Retinal pigment epithelial cell (primary cell): ENCODE measurements at regions not wholly inside any gene's neighbourhood (a gene's known extent, or its start where the extent isn't known, plus 50 kb on each side); places are given as distances from the start of the nearest gene placed in this dataset.

Source experiments
- DNase-seq: peaks from one replicate; pipeline ENCODE4 v3.0.0-alpha.2; 2010; ENCODE audit warnings: low read depth
- H3K4me3 ChIP-seq: 2 replicates; pipeline ENCODE4 v1.5.1; 2011; ENCODE audit warnings: mild to moderate bottlenecking, low read length, control low read depth, moderate library complexity
- CTCF ChIP-seq: conservative IDR thresholded peaks from 2 replicates; pipeline ENCODE4 v1.5.1; 2011; ENCODE audit warnings: low read depth, low read length, control low read depth, inconsistent platforms

DNA sequence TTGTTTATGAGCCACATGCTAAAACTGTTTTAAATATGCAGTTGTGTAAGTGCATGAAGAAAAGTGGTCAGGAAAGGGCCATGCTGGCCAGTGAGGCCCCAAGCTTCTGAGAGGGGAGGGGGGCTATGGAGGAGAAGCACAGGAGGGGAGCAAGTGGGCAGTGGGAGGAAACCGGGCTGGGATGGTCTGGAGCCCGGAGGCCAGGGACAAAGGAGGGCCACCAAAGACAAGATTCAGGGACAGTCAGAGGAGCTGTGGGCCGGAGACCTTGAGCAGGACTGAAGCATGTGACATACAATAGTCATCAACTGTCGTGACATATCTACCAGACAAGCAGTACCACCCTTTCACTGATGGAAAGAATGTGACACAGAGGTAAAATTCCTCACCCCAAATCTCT is 333.2 kb upstream of the IRX1 start:
- no peak for DNase-seq
- H3K4me3 ChIP-seq: no peak overlapping the region
- TF ChIP-seq CTCF: no peak

DNA sequence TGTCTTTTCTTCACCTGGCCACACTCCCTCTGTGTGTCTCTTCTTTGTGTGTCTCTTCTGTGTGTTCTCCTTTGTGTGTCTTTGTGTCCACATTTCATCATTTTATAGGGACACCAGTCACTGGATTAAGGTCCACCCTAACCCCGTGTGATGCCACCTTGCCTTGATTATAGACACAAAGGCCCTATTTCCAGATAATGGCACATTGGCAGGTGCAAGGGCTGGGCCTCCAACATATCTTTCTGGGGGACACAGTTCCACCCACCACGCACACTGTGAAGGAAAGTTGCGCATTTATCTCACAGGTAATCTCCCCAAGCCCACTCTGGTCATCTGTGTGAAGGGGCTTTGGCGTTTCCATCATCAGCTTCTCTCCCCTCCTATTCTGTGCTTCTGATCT is 334.6 kb upstream of the IRX1 start:
- H3K4me3 ChIP-seq: no peak overlapping the region
- no peak for TF ChIP-seq CTCF
- DNase-seq: no peak

DNA sequence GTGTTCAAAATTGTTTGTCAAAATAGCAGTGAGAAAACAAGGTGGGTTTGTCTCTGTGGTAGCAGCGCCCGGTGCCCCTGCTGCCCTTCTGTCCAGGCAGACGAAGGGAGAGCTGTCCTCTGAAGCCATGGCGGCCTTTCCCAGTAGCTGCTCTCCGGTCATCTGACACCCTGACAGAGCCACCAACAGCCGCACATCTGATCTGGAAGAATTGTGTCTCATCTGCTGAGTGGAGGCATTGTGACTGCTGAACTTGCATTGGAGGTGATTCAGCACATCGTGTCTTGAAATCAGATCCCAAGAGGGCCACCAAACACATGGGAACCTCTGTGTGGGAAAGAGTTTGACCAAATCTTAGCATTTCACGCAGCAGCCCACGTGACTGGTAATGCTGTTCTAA is 337.6 kb upstream of the IRX1 start:
- H3K4me3 ChIP-seq: no peak overlapping the region
- TF ChIP-seq CTCF: no peak
- no peak for DNase-seq

DNA sequence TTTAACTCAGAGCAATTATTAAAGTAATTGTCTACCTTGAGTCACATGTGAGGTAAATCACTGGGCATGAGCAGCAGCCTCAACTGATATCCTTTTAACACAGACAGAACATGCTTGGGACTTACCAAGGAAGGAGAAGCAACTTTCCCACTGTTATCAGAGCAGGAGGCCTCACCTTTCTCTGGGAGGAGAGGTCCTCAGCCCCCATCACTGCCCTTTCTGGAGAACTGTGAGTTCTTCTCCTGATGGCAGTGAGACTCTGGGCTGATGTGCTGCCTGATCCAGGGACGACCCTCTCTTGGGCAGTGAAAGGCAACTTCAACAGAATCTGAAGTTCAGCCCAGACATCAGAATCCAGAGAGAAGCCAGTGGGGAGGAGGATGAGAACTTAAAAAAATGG is 343.4 kb upstream of the IRX1 start:
- DNase-seq: no peak
- no peak for TF ChIP-seq CTCF

DNA sequence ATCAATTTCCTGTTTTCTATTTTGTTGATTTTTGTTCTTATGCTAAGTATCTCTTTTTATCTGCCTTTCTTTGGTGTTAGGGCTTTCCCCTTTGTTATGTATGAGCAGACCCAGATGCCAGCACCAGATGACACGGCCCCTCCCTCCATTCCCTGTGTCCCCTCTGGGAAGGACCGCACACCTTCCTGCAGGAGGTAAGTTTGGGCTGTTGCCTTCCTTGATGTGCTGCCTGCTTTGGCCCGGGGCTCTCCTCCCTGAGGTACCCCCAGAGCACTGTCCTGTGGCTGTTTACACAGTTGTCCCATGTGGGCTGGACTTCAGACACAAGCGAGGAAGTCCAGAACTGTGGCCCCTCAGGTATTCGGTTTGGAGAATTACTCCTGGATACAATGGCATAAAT is 343.8 kb upstream of the IRX1 start:
- H3K4me3 ChIP-seq: no peak overlapping the region
- DNase-seq: no peak
- no peak for TF ChIP-seq CTCF

More for the DNA sequence above, 343.4 kb upstream of the IRX1 start:
- H3K4me3 ChIP-seq: no peak overlapping the region

- no peak for DNase-seq
- no peak for TF ChIP-seq CTCF
- no peak overlapping the region for H3K4me3 ChIP-seq
Observed at GRCh38 chr5:3249401-3249800, 346.2 kb upstream of the IRX1 start.

- TF ChIP-seq CTCF: no peak
- no peak overlapping the region for H3K4me3 ChIP-seq
- DNase-seq: no peak
Observed at GRCh38 chr5:3237276-3237868, 358.3 kb upstream of the IRX1 start.
